ENCODE measurements at regions not wholly inside any gene's neighbourhood (a gene's known extent, or its start where the extent isn't known, plus 50 kb on each side); places are given as distances from the start of the nearest gene placed in this dataset.

GRCh38 chr7:91356915-91357314 lies 92.7 kb downstream of the FZD1 start (continued):
- no peak for TF ChIP-seq HNF1B (CRISPR knock-in tag; IDR thresholded peaks at IDR 0.05)
- no peak for TF ChIP-seq ATF3 (CRISPR knock-in tag; IDR thresholded peaks at IDR 0.05)

GRCh38 chr7:91357379-91357778 lies 93.1 kb downstream of the FZD1 start:
- ChIA-PET POLR2A (no interaction called here), CTCF (ENCODE audit: low intra/inter-chr PET ratio, low total read pairs) (no interaction called here)
- DNase-seq (ENCODE audit: low spot score) (no peak), ATAC-seq (no peak), FAIRE-seq (no peak)
- no peak overlapping the region for H2AFZ ChIP-seq (ENCODE audit: low read length)
- H3K4me2 ChIP-seq (ENCODE audit: low read depth, low read length) = no peak overlapping the region
- no peak overlapping the region for H3K27ac ChIP-seq (ENCODE audit: extremely low read length, insufficient read depth, low read length)
- no peak overlapping the region for H3K9ac ChIP-seq (ENCODE audit: insufficient read depth, low read depth, low read length)
- TF ChIP-seq HDAC1 (CRISPR knock-in tag; IDR thresholded peaks at IDR 0.05) = no peak
- no peak for TF ChIP-seq HOXA7 (CRISPR knock-in tag; IDR thresholded peaks at IDR 0.05)
- no peak for TF ChIP-seq IRF9 (CRISPR knock-in tag; IDR thresholded peaks at IDR 0.05; ENCODE audit: borderline replicate concordance)
- TF ChIP-seq BCLAF1 (IDR thresholded peaks at IDR 0.05) = no peak
- TF ChIP-seq GPBP1L1 (CRISPR knock-in tag; IDR thresholded peaks at IDR 0.05) = no peak
- no peak for TF ChIP-seq EEA1 (CRISPR knock-in tag; IDR thresholded peaks at IDR 0.05; ENCODE audit: borderline replicate concordance)
- no peak for TF ChIP-seq SCMH1 (CRISPR knock-in tag; IDR thresholded peaks at IDR 0.05; ENCODE audit: borderline replicate concordance)
- TF ChIP-seq ZSCAN12 (CRISPR knock-in tag; IDR thresholded peaks at IDR 0.05) = no peak
- H3K9me3 ChIP-seq (ENCODE audit: low read length) = no peaks in the 10 kb centered on the region
- in situ Hi-C loops (cut with HindIII; ENCODE audit: extremely low pct_ligation_motif_present, low pct_unique_long_range_greater_than_20kb) (no loop called here), intact Hi-C loops (cut with micrococcal nuclease; ENCODE audit: unreplicated experiment) (no loop called here)
- no TSS peak for BruUV-seq (replicated peaks)
- H3K79me2 ChIP-seq (ENCODE audit: insufficient read depth, low read length) = no peaks in the 10 kb centered on the region
- no peaks in the 10 kb centered on the region for H3K27me3 ChIP-seq (ENCODE audit: control insufficient read depth in 1 of 2, insufficient read depth in 2 of 2, low read length in 2 of 2)
- no peaks in the 10 kb centered on the region for H4K20me1 ChIP-seq (ENCODE audit: insufficient read depth, low read length)
- H3K36me3 ChIP-seq (replicated peaks in 1 of 2; ENCODE audit: control insufficient read depth in 1 of 2, insufficient read depth in 2 of 2, low read length in 2 of 2) = no peaks in the 10 kb centered on the region
- WGBS (ENCODE audit: low lambda C conversion rate) = 0% methylated on average over 1 of the region's 1 CpG
- H3K4me3 ChIP-seq (replicated peaks in 1 of 3; ENCODE audit: insufficient read depth in 1 of 3, low read depth in 2 of 3, low read length in 3 of 3) = no peak overlapping the region
- H3K4me1 ChIP-seq (ENCODE audit: insufficient read depth, low read length) = no peaks in the 10 kb centered on the region; the same call in 1 of the 2 replicates

All from HepG2 (cell line).